Stimulated activated CD4-positive, alpha-beta T cell treated with anti-CD3 and anti-CD28 coated beads, Interleukin-12 subunit alpha, Interleukin-12 subunit beta, amount 100 ng/mL, for 24 hours (primary cell): ENCODE measurements at regions not wholly inside any gene's neighbourhood (a gene's known extent, or its start where the extent isn't known, plus 50 kb on each side); places are given as distances from the start of the nearest gene placed in this dataset.
"Not testable (repeated sequence)": the region's sequence is repeated elsewhere in the genome, so short reads cannot be mapped to it uniquely, and the experiment has no call there.

Source experiments
- DNase-seq, 2 experiments: peaks; one replicate each; pipeline ENCODE4 v3.0.0-alpha.2; 2020; ENCODE audit warnings: low read depth in 2 of 2

- DNase-seq: no peak
Observed at GRCh38 chr18:34528177-34528576, 181.9 kb upstream of the DTNA start.

- no peak for DNase-seq
Observed at GRCh38 chr18:34529358-34530335, 180.5 kb upstream of the DTNA start.

- DNase-seq: no peak
Observed at GRCh38 chr18:34531110-34531509, 179.0 kb upstream of the DTNA start.

- DNase-seq: not testable (repeated sequence)
Observed at GRCh38 chr18:34534642-34535041, 175.5 kb upstream of the DTNA start.

GRCh38 chr18:34540897-34541296 lies 169.2 kb upstream of the DTNA start:
- no peak for DNase-seq

GRCh38 chr18:34542625-34543024 lies 167.5 kb upstream of the DTNA start:
- no peak for DNase-seq

GRCh38 chr18:34543356-34543755 lies 166.7 kb upstream of the DTNA start:
- DNase-seq: no peak

GRCh38 chr18:34543945-34544344 lies 166.2 kb upstream of the DTNA start:
- no peak for DNase-seq

GRCh38 chr18:34544930-34545329 lies 165.2 kb upstream of the DTNA start:
- no peak for DNase-seq

GRCh38 chr18:34548120-34548972 lies 161.8 kb upstream of the DTNA start:
- DNase-seq: no peak

- DNase-seq: no peak
Observed at GRCh38 chr18:34548973-34549294, 161.2 kb upstream of the DTNA start.

GRCh38 chr18:34549367-34549766 lies 160.7 kb upstream of the DTNA start:
- DNase-seq: no peak

GRCh38 chr18:34550156-34550555 lies 159.9 kb upstream of the DTNA start:
- no peak for DNase-seq

GRCh38 chr18:34550902-34551301 lies 159.2 kb upstream of the DTNA start:
- DNase-seq: no peak

- no peak for DNase-seq
Observed at GRCh38 chr18:34551824-34552223, 158.3 kb upstream of the DTNA start.

- no peak for DNase-seq
Observed at GRCh38 chr18:34562252-34562870, 147.7 kb upstream of the DTNA start.

GRCh38 chr18:34567857-34568256 lies 142.2 kb upstream of the DTNA start:
- DNase-seq: no peak

- DNase-seq: no peak
Observed at GRCh38 chr18:34576622-34577021, 133.5 kb upstream of the DTNA start.

GRCh38 chr18:34583895-34584294 lies 126.2 kb upstream of the DTNA start:
- DNase-seq: no peak

- no peak for DNase-seq
Observed at GRCh38 chr18:34590503-34590902, 119.6 kb upstream of the DTNA start.

GRCh38 chr18:34591920-34592444 lies 118.1 kb upstream of the DTNA start:
- DNase-seq: no peak

GRCh38 chr18:34592481-34592880 lies 117.6 kb upstream of the DTNA start:
- DNase-seq: no peak
